CD14-positive monocyte (primary cell): ENCODE measurements at regions not wholly inside any gene's neighbourhood (a gene's known extent, or its start where the extent isn't known, plus 50 kb on each side); places are given as distances from the start of the nearest gene placed in this dataset.

ENCODE experiments used
- DNase-seq, 3 donors: peaks; one replicate each; pipeline ENCODE4 v3.0.0-alpha.2; 2011 to 2022
- H2AFZ ChIP-seq: 2 replicates; pipeline ENCODE4 v1.6.0; 2012; ENCODE audit warnings: mild to moderate bottlenecking, low read depth, low read length, inconsistent platforms; ENCODE audit not compliant: insufficient read depth, poor library complexity, severe bottlenecking
- H3K27ac ChIP-seq, 2 donors: 1 replicate in 1 of 2; 2 replicates in 1 of 2; pipeline ENCODE4 v1.5.1; 2012 to 2013; ENCODE audit warnings: low read length in 2 of 2, control low read depth in 1 of 2, inconsistent platforms in 1 of 2, low read depth in 1 of 2, mild to moderate bottlenecking in 1 of 2
- H3K27me3 ChIP-seq, 2 donors: one replicate each; pipeline versions ENCODE4 v1.6.0 to v1.6.1; 2011 to 2013; ENCODE audit warnings: low read length in 2 of 2; ENCODE audit not compliant: control insufficient read depth in 2 of 2, insufficient read depth in 2 of 2
- H3K36me3 ChIP-seq, 2 donors: replicated peaks in 1 of 2; 1 replicate in 1 of 2; 2 replicates in 1 of 2; pipeline versions ENCODE4 v1.5.1 to v1.6.1; 2012 to 2013; ENCODE audit warnings: low read length in 2 of 2, control low read depth in 1 of 2, inconsistent platforms in 1 of 2, mild to moderate bottlenecking in 1 of 2; ENCODE audit not compliant: insufficient read depth in 2 of 2, control insufficient read depth in 1 of 2
- H3K4me1 ChIP-seq, 2 donors: 1 replicate in 1 of 2; 2 replicates in 1 of 2; pipeline versions ENCODE4 v1.5.1 to v1.6.1; 2012 to 2013; ENCODE audit warnings: low read length in 2 of 2, control low read depth in 1 of 2, inconsistent platforms in 1 of 2, mild to moderate bottlenecking in 1 of 2, moderate library complexity in 1 of 2; ENCODE audit not compliant: insufficient read depth in 2 of 2, control insufficient read depth in 1 of 2
- H3K4me2 ChIP-seq: replicated peaks from 2 replicates; pipeline ENCODE3; 2012; ENCODE audit warnings: low read length, moderate library complexity, mild to moderate bottlenecking; ENCODE audit not compliant: poor library complexity, severe bottlenecking; ENCODE audit errors: extremely low read depth
- H3K4me3 ChIP-seq, 3 experiments: fragments of 200-600 bp in 1 of 3; sonication (generic) in 1 of 3; replicated peaks in 1 of 3; 1 replicate in 2 of 3; 2 replicates in 1 of 3; pipeline ENCODE4 v1.5.1; 2011 to 2013; ENCODE audit warnings: low read length in 3 of 3, mild to moderate bottlenecking in 3 of 3, control low read depth in 2 of 3, low read depth in 2 of 3, inconsistent platforms in 1 of 3, moderate library complexity in 1 of 3
- H3K79me2 ChIP-seq: 2 replicates; pipeline ENCODE4 v1.6.0; 2012; ENCODE audit warnings: mild to moderate bottlenecking, control low read depth, inconsistent platforms, low read length, moderate library complexity; ENCODE audit not compliant: insufficient read depth
- H3K9ac ChIP-seq: 2 replicates; pipeline ENCODE4 v1.6.0; 2017; ENCODE audit warnings: low read length, mild to moderate bottlenecking; ENCODE audit not compliant: insufficient read depth, poor library complexity, severe bottlenecking
- H3K9me3 ChIP-seq, 2 donors: replicated peaks in 1 of 2; 1 replicate in 1 of 2; 2 replicates in 1 of 2; pipeline versions ENCODE4 v1.5.1 to v1.6.1; 2012 to 2013; ENCODE audit warnings: low read length in 2 of 2, control low read depth in 1 of 2; ENCODE audit not compliant: control insufficient read depth in 1 of 2, insufficient read depth in 1 of 2
- H4K20me1 ChIP-seq: 2 replicates; pipeline ENCODE4 v1.6.0; 2012; ENCODE audit warnings: mild to moderate bottlenecking, low read length, control low read depth, moderate library complexity; ENCODE audit not compliant: insufficient read depth
- H3K27ac Mint-ChIP-seq, 7 donors: one replicate each; pipeline ENCODE4 v1.8.0; 2020; ENCODE audit warnings: mild to moderate bottlenecking in 7 of 7, mixed read lengths in 7 of 7, moderate library complexity in 6 of 7, inconsistent platforms in 2 of 7
- H3K27me3 Mint-ChIP-seq, 3 donors: one replicate each; pipeline ENCODE4 v1.8.0; 2021 to 2022; ENCODE audit warnings: low read depth in 3 of 3, mild to moderate bottlenecking in 3 of 3, mixed read lengths in 3 of 3, moderate library complexity in 3 of 3, inconsistent platforms in 1 of 3
- H3K36me3 Mint-ChIP-seq, 2 donors: one replicate each; pipeline ENCODE4 v1.8.0; 2020; ENCODE audit warnings: mixed read lengths in 2 of 2, inconsistent platforms in 1 of 2, mild to moderate bottlenecking in 1 of 2
- H3K4me1 Mint-ChIP-seq: one replicate; pipeline ENCODE4 v1.8.0; 2020; ENCODE audit warnings: mild to moderate bottlenecking, mixed read lengths
- H3K4me3 Mint-ChIP-seq, 2 donors: one replicate each; pipeline ENCODE4 v1.8.0; 2020; ENCODE audit warnings: mild to moderate bottlenecking in 2 of 2, mixed read lengths in 2 of 2, moderate library complexity in 1 of 2
- H3K9me3 Mint-ChIP-seq, 7 donors: one replicate each; pipeline ENCODE4 v1.8.0; 2020 to 2022; ENCODE audit warnings: mixed read lengths in 7 of 7, mild to moderate bottlenecking in 6 of 7, moderate library complexity in 6 of 7, inconsistent platforms in 2 of 7
- WGBS: methylation state at CpG from one replicate; pipeline ENCODE4 v1.1.5; 2013; ENCODE audit warnings: missing lambda C conversion rate; ENCODE audit not compliant: insufficient coverage; 5-methylcytosine and 5-hydroxymethylcytosine counted together
- intact Hi-C, 2 donors: fragments of 100-400 bp; cut with micrococcal nuclease; formaldehyde crosslinking; loops; one replicate each; pipeline versions ENCODE4 v1.15.0 to v1.15.1; 2023
- TF ChIP-seq, protein P1 (sequence below): fragments of 200-600 bp; IDR thresholded peaks from one replicate; pipeline ENCODE4 v1.8.0; 2022; ENCODE audit warnings: antibody characterized with exemption, mild to moderate bottlenecking

DNA sequence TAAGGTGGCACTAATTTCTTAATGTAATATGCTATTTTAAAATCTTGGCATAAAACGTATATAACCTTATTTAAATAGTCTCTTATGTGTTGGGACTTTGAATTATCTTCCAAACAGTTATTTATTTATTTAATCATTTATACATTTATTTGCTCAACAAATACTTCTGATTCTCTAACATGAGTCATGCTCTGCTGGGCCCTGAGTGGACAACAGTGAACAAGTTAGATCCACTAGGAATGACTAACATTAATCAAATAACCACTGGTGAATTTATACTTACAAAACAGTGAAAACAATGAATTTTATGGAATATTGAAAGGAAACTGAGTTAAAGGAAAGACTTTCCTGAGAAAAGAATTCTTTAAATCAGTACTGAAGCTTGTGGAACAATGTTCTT is 1257.2 kb upstream of the CHAC2 start:
- no peak overlapping the region for H3K4me2 ChIP-seq
- H3K4me3 Mint-ChIP-seq, result no peak overlapping the region
- DNase-seq, result no peak
- H3K36me3 ChIP-seq, result no peaks in the 10 kb centered on the region
- H3K27me3 Mint-ChIP-seq, result no peaks in the 10 kb centered on the region
- H2AFZ ChIP-seq, result no peak overlapping the region
- H3K4me3 ChIP-seq, result no peak overlapping the region
- no peak overlapping the region for H3K27ac Mint-ChIP-seq
- H3K27me3 ChIP-seq, result no peaks in the 10 kb centered on the region
- whole genome bisulfite sequencing, result no CpG with 5 or more reads among the region's 1 CpG
- no peaks in the 10 kb centered on the region for H3K4me1 Mint-ChIP-seq
- no peaks in the 10 kb centered on the region for H4K20me1 ChIP-seq
- no peak overlapping the region for H3K27ac ChIP-seq
- H3K9me3 Mint-ChIP-seq, result peaks cover under 1 to 7% (median 4%) of the 10 kb centered on the region in 7 donors
- TF ChIP-seq, protein P1, sequence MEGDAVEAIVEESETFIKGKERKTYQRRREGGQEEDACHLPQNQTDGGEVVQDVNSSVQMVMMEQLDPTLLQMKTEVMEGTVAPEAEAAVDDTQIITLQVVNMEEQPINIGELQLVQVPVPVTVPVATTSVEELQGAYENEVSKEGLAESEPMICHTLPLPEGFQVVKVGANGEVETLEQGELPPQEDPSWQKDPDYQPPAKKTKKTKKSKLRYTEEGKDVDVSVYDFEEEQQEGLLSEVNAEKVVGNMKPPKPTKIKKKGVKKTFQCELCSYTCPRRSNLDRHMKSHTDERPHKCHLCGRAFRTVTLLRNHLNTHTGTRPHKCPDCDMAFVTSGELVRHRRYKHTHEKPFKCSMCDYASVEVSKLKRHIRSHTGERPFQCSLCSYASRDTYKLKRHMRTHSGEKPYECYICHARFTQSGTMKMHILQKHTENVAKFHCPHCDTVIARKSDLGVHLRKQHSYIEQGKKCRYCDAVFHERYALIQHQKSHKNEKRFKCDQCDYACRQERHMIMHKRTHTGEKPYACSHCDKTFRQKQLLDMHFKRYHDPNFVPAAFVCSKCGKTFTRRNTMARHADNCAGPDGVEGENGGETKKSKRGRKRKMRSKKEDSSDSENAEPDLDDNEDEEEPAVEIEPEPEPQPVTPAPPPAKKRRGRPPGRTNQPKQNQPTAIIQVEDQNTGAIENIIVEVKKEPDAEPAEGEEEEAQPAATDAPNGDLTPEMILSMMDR, result no peak
- no peaks in the 10 kb centered on the region for H3K36me3 Mint-ChIP-seq
- H3K79me2 ChIP-seq, result no peaks in the 10 kb centered on the region
- no peaks in the 10 kb centered on the region for H3K4me1 ChIP-seq
- intact Hi-C loops, result no loop called here
- no peak overlapping the region for H3K9ac ChIP-seq
- H3K9me3 ChIP-seq, result peaks cover 4 to 5% of the 10 kb centered on the region in 2 donors

DNA sequence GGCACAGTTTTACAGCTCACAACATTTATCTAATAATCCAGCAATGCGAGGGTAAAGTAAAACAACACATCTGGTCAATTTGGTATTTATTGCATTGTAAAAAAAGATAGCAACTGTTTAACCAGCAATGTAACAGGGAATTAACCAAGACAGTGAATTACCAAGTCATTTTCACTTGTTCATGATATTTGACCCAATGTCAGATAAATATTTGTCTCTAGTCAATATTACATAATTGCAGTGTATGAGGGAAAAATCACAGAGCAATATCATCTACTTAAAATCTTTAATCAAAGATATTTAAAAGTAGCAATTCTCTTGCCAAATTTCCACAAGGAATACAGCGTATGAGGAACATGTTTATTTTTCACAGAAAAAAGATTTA is 1265.1 kb upstream of the CHAC2 start:
- Histone ChIP-seq H3K9ac (no peak overlapping the region), H3K27me3 (no peaks in the 10 kb centered on the region), H3K79me2 (no peaks in the 10 kb centered on the region), H3K27ac (no peak overlapping the region), H3K36me3 (no peaks in the 10 kb centered on the region), H3K4me2 (no peak overlapping the region), H4K20me1 (no peaks in the 10 kb centered on the region), H3K9me3 (peaks cover 8 to 13% of the 10 kb centered on the region in 2 donors), H3K4me3 (no peak overlapping the region), H3K4me1 (no peaks in the 10 kb centered on the region), H2AFZ (no peak overlapping the region)
- WGBS, result no CpG with 5 or more reads among the region's 2 CpGs
- no peak for DNase-seq
- Mint-ChIP-seq H3K36me3 (no peaks in the 10 kb centered on the region), H3K4me1 (no peaks in the 10 kb centered on the region), H3K9me3 (peaks cover 0 to 10% (median 4%) of the 10 kb centered on the region in 7 donors), H3K4me3 (no peak overlapping the region), H3K27ac (no peak overlapping the region), H3K27me3 (no peaks in the 10 kb centered on the region)
- intact Hi-C loops, result no loop called here
- TF ChIP-seq, protein P1, result no peak
